T-helper 1 cell treated with Interleukin-12 subunit alpha and Interleukin-12 subunit beta and Interleukin-4 antibody, amounts not matched to agents 30 ng/mL and 1 ng/mL, for 36 hours (primary cell): ENCODE measurements at regions not wholly inside any gene's neighbourhood (a gene's known extent, or its start where the extent isn't known, plus 50 kb on each side); places are given as distances from the start of the nearest gene placed in this dataset.
"Not testable (repeated sequence)": the region's sequence is repeated elsewhere in the genome, so short reads cannot be mapped to it uniquely, and the experiment has no call there.

ENCODE experiments used
- intact Hi-C: fragments of 100-400 bp; cut with micrococcal nuclease; formaldehyde crosslinking; loops from one replicate; pipeline ENCODE4 v1.15.1; 2024

DNA sequence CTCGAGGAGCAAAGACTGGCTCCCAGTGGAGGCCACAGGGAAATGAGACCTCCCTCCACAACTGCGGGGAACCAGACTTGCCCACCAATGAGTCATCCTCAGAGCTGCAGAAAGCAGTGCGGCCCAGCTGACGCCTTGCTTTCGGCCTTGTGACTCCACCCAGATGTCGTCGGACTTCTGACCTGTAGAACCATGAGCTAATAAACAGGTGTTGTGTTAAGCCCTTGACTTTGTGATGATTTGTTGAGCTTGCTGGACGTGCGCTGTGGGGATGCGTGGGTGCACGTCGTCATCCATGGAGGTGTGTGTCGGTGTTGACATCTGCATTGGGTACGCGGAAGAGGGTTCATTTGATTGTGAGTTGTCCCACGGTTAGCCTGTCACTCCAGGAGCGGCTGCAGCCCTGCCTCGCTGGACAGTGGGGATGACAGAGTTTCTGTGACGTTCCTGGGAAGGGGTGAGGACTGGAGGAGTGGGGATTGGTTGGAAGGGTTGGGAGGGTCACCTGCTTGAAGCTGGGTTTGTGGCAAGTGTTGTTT, 154.1 kb downstream of the SH3BP4 start:
- intact Hi-C loops = loop anchor here (2.0 kb wide), 1 partner anchor 555 kb away; no protein-coding TSS in a partner anchor

DNA sequence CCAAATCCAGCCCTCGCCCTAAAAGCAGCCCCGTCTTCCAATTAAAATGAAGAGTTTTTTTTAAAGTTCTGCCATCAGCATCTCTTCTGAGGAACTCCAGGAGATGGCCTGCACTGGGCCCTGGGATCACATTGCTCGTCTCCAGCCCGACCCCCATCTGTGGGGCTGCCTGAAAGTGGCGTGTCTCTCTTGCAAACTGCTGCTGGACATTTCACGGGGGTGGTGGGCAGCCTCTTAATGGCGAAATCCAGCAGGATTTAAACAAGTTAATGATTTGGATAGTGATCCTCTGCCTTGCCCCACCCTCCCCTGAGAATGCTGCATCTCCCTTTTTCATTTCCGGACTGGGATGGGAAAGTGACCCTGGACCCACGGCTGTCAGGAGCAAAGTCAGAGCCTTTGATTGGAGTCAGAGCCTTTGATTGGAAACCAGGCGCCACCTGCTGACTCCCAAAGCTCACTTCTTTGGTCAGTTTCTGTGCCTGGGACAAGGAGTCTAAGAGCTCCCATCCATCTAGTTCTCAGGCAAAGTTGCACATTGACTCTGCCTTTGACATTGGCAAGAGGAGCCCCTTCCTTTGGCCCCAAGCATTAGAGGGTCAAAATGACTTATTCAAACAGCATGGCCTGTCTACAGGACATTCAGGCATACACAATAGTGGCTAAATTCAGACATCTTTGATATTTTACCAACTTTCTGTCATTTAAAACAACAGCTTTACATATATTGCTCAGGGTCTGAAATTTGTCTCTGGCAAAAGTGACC, 155.2 kb downstream of the SH3BP4 start:
- intact Hi-C loops = loop anchor here (2.0 kb wide), 1 partner anchor 556 kb away; no protein-coding TSS in a partner anchor

DNA sequence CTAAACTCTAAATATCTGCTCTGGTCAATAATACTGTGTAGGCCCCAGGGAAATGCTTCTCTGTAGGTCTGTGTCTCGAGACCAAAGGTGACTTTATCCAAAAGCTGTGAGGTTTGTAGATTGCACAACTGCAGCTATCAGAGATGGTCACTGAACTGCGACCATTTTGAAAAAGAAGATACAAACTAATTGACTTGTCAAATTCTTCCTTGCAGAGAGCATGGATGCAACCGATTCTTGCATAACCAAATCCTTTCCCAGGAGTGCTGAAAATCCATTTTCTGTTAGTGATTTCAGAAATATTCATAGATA, 155.8 kb downstream of the SH3BP4 start:
- intact Hi-C loops = loop anchor here (2.0 kb wide), 1 partner anchor 557 kb away; no protein-coding TSS in a partner anchor

DNA sequence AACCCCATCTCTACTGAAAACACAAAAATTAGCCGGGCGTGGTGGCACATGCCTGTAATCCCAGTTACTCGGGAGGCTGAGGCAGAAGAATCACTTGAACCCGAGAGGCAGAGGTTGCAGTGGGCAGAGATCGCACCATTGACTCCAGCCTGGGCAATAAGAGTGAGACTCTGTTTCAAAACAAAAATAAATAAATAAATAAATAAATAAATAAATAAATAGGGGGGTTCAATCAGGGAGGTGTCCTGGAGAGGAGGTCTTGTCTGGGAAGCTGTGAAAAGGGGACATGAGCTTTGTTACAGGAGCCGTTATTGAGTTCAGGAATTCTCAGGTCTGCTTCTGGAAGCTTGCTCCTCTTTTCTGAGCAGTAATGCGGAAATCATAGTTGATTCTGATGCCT, 157.7 kb downstream of the SH3BP4 start:
- intact Hi-C loops = not testable (repeated sequence)

DNA sequence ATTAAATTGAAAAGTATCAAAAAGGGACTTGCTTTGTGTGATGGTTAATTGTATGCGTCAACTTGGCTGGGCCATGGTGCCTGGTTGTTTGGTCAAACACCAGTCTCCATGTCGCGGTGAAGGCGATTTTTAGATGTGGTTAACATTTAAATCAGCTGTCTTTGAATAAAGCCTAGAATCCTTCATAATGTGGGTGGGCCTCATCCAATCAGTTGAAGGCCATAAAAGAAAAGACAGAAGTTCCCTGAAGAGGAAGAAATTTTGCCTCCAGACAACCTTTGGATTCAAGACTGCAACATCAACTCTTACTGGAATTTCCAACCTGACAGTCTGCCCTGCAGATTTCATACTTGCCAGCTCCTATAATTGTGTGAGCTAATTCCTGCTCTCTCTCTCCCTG, 160.5 kb downstream of the SH3BP4 start:
- intact Hi-C loops = no loop called here

DNA sequence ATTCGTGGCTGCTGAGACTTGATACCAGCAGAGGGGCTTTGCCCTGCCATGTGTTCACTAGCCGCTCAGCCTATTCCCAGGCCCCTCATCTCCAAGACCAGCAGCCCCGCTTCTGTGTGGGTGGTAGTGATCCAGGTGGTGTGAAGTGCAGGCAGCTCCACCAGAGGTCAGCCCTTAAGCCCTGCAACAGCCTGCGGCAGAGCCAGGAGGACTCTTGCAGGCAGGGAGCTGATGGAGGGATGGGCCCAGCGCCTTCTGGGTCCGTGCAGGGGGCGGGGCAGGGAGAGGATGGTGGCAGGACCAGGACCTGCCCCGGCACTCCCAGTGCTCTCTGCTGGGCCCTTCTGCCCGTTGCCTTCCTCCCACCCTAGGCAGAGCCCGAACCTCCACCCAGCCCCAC, 162.0 kb downstream of the SH3BP4 start:
- intact Hi-C loops = loop anchor here (2.0 kb wide), 1 partner anchor 1145 kb away; no protein-coding TSS in a partner anchor

DNA sequence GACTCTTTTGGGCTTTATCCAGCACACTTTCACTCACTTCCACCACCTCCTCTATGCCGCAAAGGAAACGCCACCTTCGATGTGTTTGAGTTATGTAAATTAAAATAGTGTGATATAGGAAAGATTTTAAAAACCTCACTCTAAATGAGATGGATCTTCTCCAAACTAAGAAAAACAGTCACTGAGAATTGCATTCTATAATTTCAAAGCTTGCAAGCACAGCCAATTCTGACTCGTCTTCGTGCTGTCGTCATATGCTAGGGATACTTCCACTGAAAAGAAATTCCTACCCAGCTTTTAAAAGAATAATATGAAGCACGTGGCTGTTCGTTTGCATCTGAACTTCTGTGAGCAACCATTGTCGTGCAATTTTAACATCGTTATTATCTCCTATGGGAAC, 162.5 kb downstream of the SH3BP4 start:
- intact Hi-C loops = loop anchor here (2.0 kb wide), 1 partner anchor 1145 kb away; no protein-coding TSS in a partner anchor

DNA sequence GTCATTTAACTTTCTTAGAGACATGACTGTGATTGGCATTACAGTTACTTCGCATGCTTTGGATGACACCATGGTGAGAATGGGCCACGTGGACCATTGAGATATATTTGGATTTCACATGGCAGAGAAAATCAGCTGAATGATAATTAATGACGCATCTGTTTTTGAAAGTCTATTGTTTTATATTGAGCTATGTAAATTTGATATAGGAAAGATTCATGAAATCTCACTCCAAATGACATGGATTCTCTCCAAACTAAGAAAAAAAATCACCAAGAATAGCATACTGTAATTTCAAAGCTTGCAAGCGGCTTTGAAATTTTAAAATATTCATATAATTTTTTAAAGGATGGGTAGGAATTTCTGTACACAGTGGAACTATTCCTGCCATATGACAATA, 163.7 kb downstream of the SH3BP4 start:
- intact Hi-C loops = loop anchor here (2.0 kb wide), 1 partner anchor 1147 kb away; no protein-coding TSS in a partner anchor

DNA sequence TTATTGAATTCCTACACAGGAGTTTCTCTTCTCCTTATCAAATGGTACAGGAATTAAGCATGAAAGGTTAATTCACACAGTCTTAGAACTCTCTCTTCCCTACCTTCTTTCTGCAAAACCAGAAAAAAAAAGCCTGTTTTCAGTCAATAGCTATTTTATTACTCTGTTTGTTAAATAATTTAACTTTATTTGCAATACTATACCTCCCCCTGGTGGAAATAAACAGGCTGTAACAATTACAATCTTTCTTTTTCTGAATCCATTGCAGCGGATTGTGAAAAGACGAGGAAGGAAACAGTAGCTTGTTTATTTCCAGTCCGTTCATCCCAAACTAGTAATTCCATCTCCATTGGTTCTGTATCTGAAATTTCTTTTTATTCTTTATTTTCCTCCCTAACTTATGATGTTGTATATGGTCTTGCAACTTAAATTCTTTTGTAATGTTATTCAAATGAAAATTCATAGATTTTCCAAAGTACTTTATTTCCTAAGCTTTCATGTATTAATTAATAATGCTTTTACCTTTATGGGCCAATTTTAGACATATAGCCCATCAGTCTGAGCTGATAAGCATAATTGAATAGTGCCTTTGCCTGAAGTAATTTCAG, 165.2 kb downstream of the SH3BP4 start:
- intact Hi-C loops = loop anchor here (1.0 to 2.0 kb wide), 2 partner anchors 567 to 1140 kb away; no protein-coding TSS in a partner anchor

DNA sequence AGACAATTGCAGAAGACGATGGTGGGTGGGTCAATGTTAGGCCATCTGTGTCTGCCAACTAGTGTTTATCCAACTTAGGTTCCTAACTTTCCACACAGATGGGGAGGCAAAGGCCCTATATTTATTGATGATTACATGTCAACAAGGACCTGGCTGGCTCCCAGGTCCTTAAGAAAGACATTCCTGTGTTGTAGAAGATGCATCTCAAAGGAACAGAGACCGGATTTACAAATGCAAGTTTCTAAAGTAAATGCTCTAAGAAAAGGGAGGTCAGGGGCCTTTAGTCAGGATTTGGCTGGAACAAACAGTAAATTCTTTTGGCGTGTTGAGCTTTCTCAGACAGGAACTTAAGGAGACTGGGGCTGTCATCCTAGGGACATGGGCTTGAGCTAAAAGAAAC, 175.0 kb downstream of the SH3BP4 start:
- intact Hi-C loops = no loop called here

DNA sequence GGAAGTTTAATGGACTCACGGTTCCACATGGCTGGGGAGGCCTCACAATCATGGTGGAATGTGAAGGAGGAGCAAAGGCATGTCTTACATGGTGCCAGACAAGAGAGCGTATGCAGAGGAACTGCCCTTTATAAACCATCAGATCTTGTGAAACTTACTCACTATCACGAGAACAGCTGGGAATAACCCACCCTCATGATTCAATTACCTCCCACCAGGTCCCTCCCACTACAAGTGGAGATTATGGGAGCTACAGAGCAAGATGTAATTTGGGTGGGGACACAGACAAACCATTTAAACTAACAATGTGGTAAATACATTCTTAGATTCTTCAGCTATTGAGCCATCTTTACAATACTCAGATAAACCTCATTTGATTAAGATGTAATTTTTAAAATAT, 176.1 kb downstream of the SH3BP4 start:
- intact Hi-C loops = no loop called here

DNA sequence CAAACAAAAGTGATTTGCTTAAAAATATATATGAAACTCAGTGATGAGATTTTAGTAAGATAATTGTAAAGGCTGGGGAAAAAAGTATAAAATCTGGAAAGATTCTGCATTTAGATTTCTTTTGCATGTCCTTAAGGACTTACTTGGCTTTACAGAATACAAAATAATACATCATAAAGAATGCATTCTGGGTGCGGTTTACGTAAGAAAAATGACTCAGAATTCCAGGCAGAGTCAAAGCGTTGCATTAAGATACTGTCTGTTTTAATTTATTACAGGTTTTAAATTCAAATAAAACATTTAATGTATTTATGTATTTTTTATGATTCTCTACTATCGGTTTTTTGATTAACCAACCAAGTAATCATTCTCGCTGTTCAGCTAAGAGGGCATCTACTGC, 178.0 kb downstream of the SH3BP4 start:
- intact Hi-C loops = no loop called here

DNA sequence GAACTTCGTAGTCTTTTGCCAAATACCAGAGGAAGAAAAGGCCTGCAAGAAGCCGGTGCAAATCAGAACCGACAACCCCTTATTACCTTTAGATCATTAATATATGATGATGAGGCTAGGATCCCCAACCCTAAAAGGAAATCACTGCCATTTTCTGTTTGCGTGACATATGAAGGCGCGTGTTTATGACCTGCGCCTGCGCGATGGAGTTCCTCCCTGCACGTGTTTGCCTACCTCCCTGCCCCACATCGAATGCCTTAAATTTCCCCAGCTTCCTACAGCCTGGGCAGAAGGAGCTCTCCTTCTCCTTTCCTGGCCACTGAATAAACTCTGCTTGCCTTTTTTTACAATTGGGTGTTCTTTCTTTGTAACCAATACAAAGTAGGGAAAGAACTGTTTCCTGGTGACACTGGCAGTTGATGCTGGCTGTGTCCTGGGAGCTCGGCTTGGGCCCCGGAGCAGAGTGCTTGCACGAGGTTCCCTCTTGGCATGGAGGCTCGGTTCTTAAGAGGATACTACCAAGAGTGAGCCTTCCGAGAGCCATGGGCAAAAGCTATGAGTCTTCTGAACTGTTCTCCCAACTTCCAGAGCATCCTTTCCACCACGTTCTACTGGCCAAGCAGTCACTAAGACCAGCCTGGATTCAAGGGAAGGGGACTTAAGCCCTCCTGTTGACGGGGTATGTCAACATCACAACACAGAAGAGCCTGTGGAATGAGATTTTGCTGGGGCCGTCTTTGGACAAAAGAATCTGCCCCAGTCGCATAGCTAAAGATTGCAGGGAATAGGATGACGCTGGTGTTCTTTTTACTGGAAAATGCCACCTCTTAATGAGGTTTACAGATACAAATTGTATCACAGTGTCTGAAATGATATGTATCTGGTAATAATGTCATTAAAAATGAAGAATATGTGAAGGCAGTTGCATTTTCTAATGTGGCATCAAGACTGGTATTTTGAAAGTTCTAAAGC, 179.8 kb downstream of the SH3BP4 start:
- intact Hi-C loops = no loop called here

DNA sequence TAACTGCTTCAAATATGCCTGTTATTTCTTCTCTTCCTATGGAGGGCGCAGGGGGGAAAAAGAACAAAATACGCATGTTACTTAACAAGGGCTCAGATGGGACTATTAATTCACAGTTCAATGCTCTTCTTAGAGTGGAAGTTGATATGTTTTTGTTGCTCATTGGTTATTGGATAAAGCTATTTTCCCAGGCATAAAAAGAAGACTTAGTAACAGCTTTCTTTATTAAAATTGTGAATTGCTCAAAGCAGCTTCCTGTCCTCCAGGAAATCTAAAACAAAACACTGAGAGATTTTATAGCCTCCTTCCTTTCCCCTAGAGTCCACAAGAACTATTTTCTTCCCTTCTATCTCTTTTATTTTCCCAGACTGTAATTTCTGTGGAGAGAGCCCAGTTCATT, 180.8 kb downstream of the SH3BP4 start:
- intact Hi-C loops = no loop called here

DNA sequence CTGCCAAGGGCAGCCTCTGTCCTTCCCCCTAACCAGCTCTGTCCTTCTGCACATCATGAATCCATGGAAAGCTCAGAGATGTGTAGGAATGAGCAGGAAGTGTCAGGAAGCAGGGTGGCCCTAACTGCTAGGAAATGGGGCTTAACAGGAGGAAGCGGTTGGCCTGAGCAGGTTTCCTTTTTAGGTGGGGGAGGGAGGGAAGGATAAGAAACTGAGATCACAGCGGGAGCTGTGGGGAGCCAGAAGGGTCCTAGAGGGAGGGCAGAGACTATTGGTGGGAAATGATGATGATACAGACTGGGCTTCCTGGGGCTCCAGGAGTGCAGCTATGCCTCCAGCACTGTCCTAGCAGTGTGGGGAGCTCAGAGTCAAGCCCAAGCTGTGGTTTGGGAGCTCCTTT, 182.0 kb downstream of the SH3BP4 start:
- intact Hi-C loops = no loop called here

DNA sequence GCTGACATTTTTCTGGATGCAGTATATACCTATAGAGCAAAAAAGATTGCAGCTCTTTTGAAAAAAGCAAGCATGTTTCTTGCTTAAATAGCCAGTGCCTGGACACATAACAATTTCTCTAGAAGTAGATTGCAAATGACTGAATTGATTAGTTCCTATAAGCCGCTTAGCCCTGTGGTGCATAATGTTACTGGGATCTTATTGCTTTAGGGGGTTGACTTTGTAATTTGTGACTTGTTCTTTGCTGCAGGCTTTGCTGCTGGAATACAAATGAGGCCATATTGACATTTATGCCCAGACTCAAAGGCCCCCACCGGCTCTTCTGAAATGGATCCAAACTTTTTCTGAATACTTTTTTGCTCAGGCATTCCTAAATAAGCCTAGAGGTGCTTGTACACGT, 182.6 kb downstream of the SH3BP4 start:
- intact Hi-C loops = no loop called here

DNA sequence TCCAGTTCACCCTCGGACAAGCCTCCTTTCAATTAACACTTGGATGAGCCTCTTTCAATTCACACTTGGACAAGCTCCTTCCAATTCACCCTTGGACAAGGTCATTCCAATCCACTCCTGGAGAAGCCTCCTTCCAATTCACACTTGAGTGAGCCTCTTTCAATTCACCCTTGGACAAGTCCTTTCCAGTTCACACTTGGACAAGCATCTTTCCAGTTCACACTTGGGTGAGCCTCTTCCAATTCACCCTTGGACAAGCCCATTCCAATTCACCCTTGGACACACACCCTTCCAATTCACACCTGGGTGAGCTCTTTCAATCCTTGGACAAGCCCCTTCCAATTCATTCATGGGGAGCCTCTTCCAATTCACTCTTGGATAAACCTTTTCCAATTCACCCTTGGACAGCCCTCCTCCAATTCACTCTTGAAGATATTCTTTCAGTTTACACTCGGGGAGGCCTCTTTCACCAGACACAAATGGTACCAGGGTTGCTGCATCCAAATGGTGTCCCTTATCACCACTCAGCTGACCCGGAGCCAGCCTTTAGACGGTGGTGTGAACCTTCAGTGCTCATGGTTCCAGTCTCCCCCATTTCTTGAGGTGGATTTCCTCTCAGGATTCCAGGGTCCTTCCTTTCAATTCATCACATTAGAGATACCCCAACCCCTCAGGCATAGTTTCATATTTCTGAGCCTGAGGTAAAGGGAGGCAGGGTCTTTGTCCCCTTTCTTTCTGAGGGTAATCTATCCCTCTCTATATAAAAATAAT, 183.6 kb downstream of the SH3BP4 start:
- intact Hi-C loops = no loop called here

DNA sequence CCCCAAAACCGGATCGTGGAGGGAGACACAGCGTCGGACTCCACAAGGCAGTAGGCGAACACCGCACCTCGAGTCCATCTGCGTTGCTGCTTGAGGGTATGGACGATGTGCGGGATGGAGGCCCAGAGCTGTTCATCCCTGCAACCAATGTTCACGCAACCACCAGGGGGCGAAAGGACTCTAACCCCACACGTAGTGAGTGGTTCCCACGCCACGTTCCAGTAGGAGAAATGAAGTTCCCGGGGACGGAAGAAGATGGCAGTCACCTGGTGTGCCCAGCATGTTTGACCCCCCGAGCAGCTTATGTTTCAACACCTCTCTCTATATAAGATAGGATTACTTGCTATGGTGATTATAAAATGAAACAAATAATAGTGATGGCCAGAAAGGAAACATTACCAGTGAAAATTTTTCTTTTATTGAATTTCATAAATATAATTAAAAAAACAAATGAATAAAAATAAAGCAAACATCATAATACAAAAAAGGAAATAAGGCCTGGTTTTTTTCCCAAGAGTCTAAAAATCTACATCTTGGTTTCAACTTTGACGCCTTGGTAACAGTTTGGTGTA, 184.3 kb downstream of the SH3BP4 start:
- intact Hi-C loops = loop anchor here (1.0 kb wide), 1 partner anchor 458 kb away; no protein-coding TSS in a partner anchor

DNA sequence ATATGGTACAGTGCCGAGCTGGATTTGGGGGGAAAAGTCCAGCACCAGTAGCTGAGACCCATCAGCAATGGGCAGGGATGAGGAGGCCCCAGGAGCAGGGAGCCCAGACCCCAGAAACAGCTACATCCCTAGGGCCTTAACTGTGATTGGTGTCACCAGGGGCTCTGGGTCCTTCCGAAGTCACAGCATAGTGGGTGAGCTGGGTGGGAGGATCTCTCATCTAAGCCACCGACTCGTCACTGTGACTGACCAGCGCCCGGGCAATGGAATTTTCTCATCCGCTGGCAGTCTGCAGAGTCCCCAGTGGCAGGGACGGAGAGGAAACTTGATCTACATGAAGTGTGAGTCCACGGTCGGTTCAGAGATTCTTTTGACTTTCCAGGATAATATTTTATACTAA, 186.5 kb downstream of the SH3BP4 start:
- intact Hi-C loops = no loop called here
